Cerebellar nuclear complex (tissue), 1 donor: ENCODE measurements at regions not wholly inside any gene's neighbourhood (a gene's known extent, or its start where the extent isn't known, plus 50 kb on each side); places are given as distances from the start of the nearest gene placed in this dataset.

Experiments used
- DNase-seq, 2 experiments: peaks; one replicate each; lab custom pipeline; 2025; lab: John Stamatoyannopoulos, UW

- no peak for DNase-seq
Observed at GRCh38 chr2:207449642-207450165, 80.1 kb upstream of the CREB1 start.

GRCh38 chr2:207450186-207450585 is 79.6 kb upstream of the CREB1 start:
- no peak for DNase-seq

GRCh38 chr2:207458582-207458981 is 71.2 kb upstream of the CREB1 start:
- DNase-seq = no peak

GRCh38 chr2:207459990-207460757 is 69.6 kb upstream of the CREB1 start:
- DNase-seq = no peak

GRCh38 chr2:207463433-207463832 is 66.3 kb upstream of the CREB1 start:
- no peak for DNase-seq

- no peak for DNase-seq
Observed at GRCh38 chr2:207464007-207464406, 65.8 kb upstream of the CREB1 start.

GRCh38 chr2:207465894-207466293 is 63.9 kb upstream of the CREB1 start:
- DNase-seq = no peak

GRCh38 chr2:207467716-207468347 is 61.9 kb upstream of the CREB1 start:
- DNase-seq = no peak

- DNase-seq = no peak
Observed at GRCh38 chr2:207468488-207468887, 61.3 kb upstream of the CREB1 start.

- DNase-seq = no peak
Observed at GRCh38 chr2:207469451-207469850, 60.3 kb upstream of the CREB1 start.

GRCh38 chr2:207469943-207470729 is 59.6 kb upstream of the CREB1 start:
- DNase-seq = no peak

- DNase-seq = no peak
Observed at GRCh38 chr2:207471261-207471660, 58.5 kb upstream of the CREB1 start.

- no peak for DNase-seq
Observed at GRCh38 chr2:207472343-207473048, 57.3 kb upstream of the CREB1 start.

- peak; percentile 9 to 44 for DNase-seq
Observed at GRCh38 chr2:207473049-207473930, 56.5 kb upstream of the CREB1 start.

GRCh38 chr2:207473931-207474235 is 55.9 kb upstream of the CREB1 start:
- DNase-seq = no peak

GRCh38 chr2:207474863-207475485 is 54.8 kb upstream of the CREB1 start:
- DNase-seq = peak in 1 of 2 experiments; percentile 10

- DNase-seq = no peak
Observed at GRCh38 chr2:207475546-207475945, 54.2 kb upstream of the CREB1 start.

- DNase-seq = no peak
Observed at GRCh38 chr2:207477896-207478295, 51.9 kb upstream of the CREB1 start.

GRCh38 chr2:207478572-207478971 is 51.2 kb upstream of the CREB1 start:
- DNase-seq = no peak

- DNase-seq = no peak
Observed at GRCh38 chr2:207479198-207479785, 50.5 kb upstream of the CREB1 start.
